OCI-LY7 (cell line): ENCODE measurements at regions not wholly inside any gene's neighbourhood (a gene's known extent, or its start where the extent isn't known, plus 50 kb on each side); places are given as distances from the start of the nearest gene placed in this dataset.

Experiments used
- BruUV-seq: library from RNA; stranded (reverse); fragments of 400-500 nt; replicated peaks from 2 replicates; lab custom pipeline; 2021; lab: Mats Ljungman, UMichigan
- CTCF ChIA-PET: fragments of 300-600 bp; sonication (Branson Sonifier 250); formaldehyde crosslinking; loops from one replicate; lab custom pipeline; 2022; ENCODE audit warnings: antibody characterized with exemption; ENCODE audit not compliant: unreplicated experiment; lab: Charles Lee
- POLR2A ChIA-PET: fragments of 300-600 bp; sonication (Branson Sonifier 250); formaldehyde crosslinking; loops from one replicate; lab custom pipeline; 2022; ENCODE audit warnings: antibody characterized with exemption; lab: Charles Lee
- DNase-seq: peaks from one replicate; pipeline ENCODE4 v3.0.0-alpha.2; 2015; ENCODE audit warnings: low spot score
- H2AFZ ChIP-seq: fragments of 200-600 bp; sonication (generic), shearing (Covaris generic); 2 replicates; pipeline ENCODE4 v1.6.1; 2014; ENCODE audit warnings: mild to moderate bottlenecking, antibody characterized with exemption, low read length, moderate library complexity
- H3K27ac ChIP-seq: fragments of 200-600 bp; sonication (generic); 2 replicates; pipeline ENCODE4 v1.5.1; 2014; ENCODE audit warnings: mixed run types, low read depth, mild to moderate bottlenecking, moderate library complexity, low read length, inconsistent platforms; ENCODE audit not compliant: poor library complexity, severe bottlenecking
- H3K36me3 ChIP-seq: fragments of 200-600 bp; sonication (generic); 2 replicates; pipeline ENCODE4 v1.6.1; 2014; ENCODE audit warnings: mild to moderate bottlenecking, antibody characterized with exemption, low read length, moderate library complexity, mixed read lengths; ENCODE audit not compliant: insufficient read depth
- H3K4me1 ChIP-seq: fragments of 200-600 bp; sonication (generic); 2 replicates; pipeline ENCODE4 v1.5.1; 2014; ENCODE audit warnings: mild to moderate bottlenecking, low read length; ENCODE audit not compliant: insufficient read depth, poor library complexity, severe bottlenecking
- H3K4me2 ChIP-seq: fragments of 200-600 bp; sonication (generic); 2 replicates; pipeline ENCODE4 v1.6.1; 2014; ENCODE audit warnings: mild to moderate bottlenecking, low read length
- H3K4me3 ChIP-seq: fragments of 200-600 bp; sonication (generic); 2 replicates; pipeline ENCODE4 v1.5.1; 2014; ENCODE audit warnings: mild to moderate bottlenecking, low read depth, low read length; ENCODE audit not compliant: poor library complexity, severe bottlenecking
- H3K79me2 ChIP-seq: fragments of 200-600 bp; sonication (generic); 2 replicates; pipeline ENCODE4 v1.6.1; 2016; ENCODE audit warnings: low read depth, mild to moderate bottlenecking, low read length, moderate library complexity, mixed read lengths; ENCODE audit not compliant: insufficient read depth
- H3K9me2 ChIP-seq: fragments of 200-600 bp; sonication (generic); 2 replicates; pipeline ENCODE4 v1.6.1; 2016; ENCODE audit warnings: mild to moderate bottlenecking, low read length, mixed read lengths; ENCODE audit not compliant: insufficient read depth
- H3K9me3 ChIP-seq: fragments of 200-600 bp; sonication (generic); 2 replicates; pipeline ENCODE4 v1.6.1; 2014; ENCODE audit warnings: mild to moderate bottlenecking, mixed run types, low read length, mixed read lengths
- H4K20me1 ChIP-seq: fragments of 200-600 bp; sonication (generic); 2 replicates; pipeline ENCODE4 v1.6.1; 2014; ENCODE audit warnings: mild to moderate bottlenecking, antibody characterized with exemption, low read length, moderate library complexity, mixed read lengths; ENCODE audit not compliant: insufficient read depth
- EZH2phosphoT487 ChIP-seq: fragments of 200-600 bp; sonication (generic); IDR thresholded peaks from 2 replicates; pipeline ENCODE4 v1.6.1; 2018; ENCODE audit warnings: low read depth, borderline replicate concordance, mild to moderate bottlenecking, mixed run types, antibody characterized with exemption, low read length, moderate library complexity, mixed read lengths
- intact Hi-C: fragments of 100-400 bp; cut with micrococcal nuclease; formaldehyde crosslinking; loops from one replicate; pipeline ENCODE4 v1.10.0; 2022; ENCODE audit not compliant: unreplicated experiment
- TF ChIP-seq, protein P1 (sequence below): fragments of 200-600 bp; sonication (generic); conservative IDR thresholded peaks from 2 replicates; pipeline ENCODE4 v1.5.1; 2014; ENCODE audit warnings: mild to moderate bottlenecking, antibody characterized with exemption, low read length, moderate library complexity, mixed read lengths

DNA sequence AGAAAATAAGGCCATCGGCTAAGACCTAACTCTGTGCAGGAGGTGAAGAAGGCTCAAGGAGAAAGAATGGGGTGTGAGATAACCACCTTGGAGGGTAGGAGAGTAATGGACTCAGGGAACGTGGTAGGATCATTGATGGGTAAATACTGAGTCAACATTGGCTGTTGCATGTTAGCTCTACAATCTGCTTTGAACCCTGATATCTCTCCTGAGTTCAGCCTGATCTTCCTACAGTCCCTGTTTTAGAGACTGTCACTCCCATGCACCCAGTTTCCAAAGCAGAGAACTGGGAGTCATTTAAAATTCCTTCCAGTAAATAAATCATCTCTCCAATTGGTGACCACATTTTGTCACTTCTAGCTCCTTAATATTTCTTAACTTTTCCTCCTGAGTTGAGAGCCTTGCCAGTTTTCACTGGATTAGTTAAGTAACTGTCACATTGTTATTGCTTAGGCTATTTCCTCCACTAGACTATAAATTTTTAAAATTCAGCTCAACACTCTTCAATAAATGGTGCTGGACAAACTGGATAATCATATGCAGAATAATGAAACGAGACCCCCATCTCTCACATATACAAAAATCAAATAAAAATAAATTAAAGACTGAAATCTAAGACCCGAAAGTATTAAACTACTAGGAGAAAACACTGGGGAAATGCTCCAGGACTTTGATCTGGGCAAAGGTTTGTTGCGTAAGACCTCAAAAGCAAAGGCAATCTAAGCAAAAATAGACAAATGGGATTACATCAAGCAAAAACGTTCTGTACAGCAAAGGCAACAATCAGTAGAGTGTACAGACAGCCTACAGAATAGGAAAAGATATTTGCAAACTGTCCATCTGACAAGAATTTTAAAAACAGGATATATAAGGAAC is 138.9 kb upstream of the TMEM170B start:
- BruUV-seq = no TSS peak
- no peaks in the 10 kb centered on the region for H3K79me2 ChIP-seq
- H2AFZ ChIP-seq = no peak overlapping the region
- intact Hi-C loops = no loop called here
- H3K4me3 ChIP-seq = no peak overlapping the region
- POLR2A ChIA-PET = interaction anchor here (0.7 to 1.6 kb wide), 3 partner anchors 15 to 64 kb away, joined by 3 to 5 read pairs (median 4); no protein-coding TSS in a partner anchor
- H3K4me1 ChIP-seq = no peaks in the 10 kb centered on the region
- no peak overlapping the region for H3K27ac ChIP-seq
- no peak overlapping the region for H3K4me2 ChIP-seq
- TF ChIP-seq EZH2phosphoT487 = no peak
- TF ChIP-seq, protein P1, sequence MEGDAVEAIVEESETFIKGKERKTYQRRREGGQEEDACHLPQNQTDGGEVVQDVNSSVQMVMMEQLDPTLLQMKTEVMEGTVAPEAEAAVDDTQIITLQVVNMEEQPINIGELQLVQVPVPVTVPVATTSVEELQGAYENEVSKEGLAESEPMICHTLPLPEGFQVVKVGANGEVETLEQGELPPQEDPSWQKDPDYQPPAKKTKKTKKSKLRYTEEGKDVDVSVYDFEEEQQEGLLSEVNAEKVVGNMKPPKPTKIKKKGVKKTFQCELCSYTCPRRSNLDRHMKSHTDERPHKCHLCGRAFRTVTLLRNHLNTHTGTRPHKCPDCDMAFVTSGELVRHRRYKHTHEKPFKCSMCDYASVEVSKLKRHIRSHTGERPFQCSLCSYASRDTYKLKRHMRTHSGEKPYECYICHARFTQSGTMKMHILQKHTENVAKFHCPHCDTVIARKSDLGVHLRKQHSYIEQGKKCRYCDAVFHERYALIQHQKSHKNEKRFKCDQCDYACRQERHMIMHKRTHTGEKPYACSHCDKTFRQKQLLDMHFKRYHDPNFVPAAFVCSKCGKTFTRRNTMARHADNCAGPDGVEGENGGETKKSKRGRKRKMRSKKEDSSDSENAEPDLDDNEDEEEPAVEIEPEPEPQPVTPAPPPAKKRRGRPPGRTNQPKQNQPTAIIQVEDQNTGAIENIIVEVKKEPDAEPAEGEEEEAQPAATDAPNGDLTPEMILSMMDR = no peak
- no peaks in the 10 kb centered on the region for H4K20me1 ChIP-seq
- CTCF ChIA-PET = no interaction called here
- DNase-seq = no peak
- H3K9me3 ChIP-seq = no peaks in the 10 kb centered on the region
- no peaks in the 10 kb centered on the region for H3K9me2 ChIP-seq
- H3K36me3 ChIP-seq = no peaks in the 10 kb centered on the region

DNA sequence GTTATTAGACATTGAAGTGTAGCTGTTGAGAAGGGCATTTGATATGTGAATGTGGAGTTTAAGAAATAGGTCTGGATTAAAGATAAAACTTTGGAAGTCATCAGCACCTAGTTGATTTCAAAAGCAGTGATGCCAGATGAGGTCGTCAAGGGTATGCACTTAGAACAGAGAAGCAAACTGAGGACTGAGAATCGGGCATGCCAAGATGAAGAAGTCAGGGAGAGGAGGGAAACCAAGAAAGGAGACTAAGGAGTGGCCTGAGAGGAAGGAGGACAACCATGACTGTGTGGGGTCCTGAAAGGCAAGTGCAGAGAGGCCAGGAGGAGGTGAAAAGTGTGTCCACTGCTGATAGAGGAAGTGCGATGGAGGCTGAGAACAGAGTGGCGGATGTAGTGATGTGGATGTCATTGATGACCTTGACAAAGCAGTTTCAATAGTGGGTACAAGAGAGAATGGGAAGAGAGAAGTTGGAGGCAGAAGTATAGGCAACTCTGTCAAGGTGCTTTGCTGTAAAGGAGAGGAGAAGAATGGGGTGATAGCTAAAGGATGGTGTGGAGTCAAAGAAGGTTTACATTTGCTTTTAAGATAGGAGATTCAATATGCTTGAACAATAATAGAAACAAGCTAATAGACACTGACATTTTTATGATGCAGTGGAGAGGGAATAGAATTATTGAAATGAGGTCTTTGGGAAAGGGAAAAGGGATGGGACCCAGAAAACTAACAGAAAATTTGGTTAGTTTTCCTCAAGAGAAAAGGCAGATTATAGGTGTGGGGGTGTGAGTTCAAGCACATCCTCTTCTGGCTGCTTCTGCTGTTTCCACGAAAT is 139.7 kb upstream of the TMEM170B start:
- Histone ChIP-seq H3K4me2 (no peak overlapping the region), H4K20me1 (no peaks in the 10 kb centered on the region), H3K9me3 (no peaks in the 10 kb centered on the region), H2AFZ (no peak overlapping the region), H3K9me2 (no peaks in the 10 kb centered on the region), H3K79me2 (no peaks in the 10 kb centered on the region), H3K27ac (no peak overlapping the region), H3K36me3 (no peaks in the 10 kb centered on the region), H3K4me3 (no peak overlapping the region), H3K4me1 (no peaks in the 10 kb centered on the region)
- BruUV-seq = no TSS peak
- ChIA-PET CTCF (no interaction called here), POLR2A (interaction anchor here (0.6 to 1.6 kb wide), 5 partner anchors 14 to 125 kb away, joined by 3 to 5 read pairs (median 4); no protein-coding TSS in a partner anchor)
- TF ChIP-seq EZH2phosphoT487 = no peak
- TF ChIP-seq, protein P1 = no peak
- intact Hi-C loops = no loop called here
- DNase-seq = no peak
